Germinal center (tissue), 1 donor: ENCODE measurements at regions not wholly inside any gene's neighbourhood (a gene's known extent, or its start where the extent isn't known, plus 50 kb on each side); places are given as distances from the start of the nearest gene placed in this dataset.

ENCODE experiments used
- DNase-seq: peaks from one replicate; pipeline ENCODE4 v3.0.0; 2012; ENCODE audit warnings: mixed read lengths, low spot score

- DNase-seq: no peak
These were observed 152.9 kb upstream of the NFIB start for GRCh38 chr9:14466828-14467227.

- no peak for DNase-seq
These were observed 152.5 kb upstream of the NFIB start for GRCh38 chr9:14466429-14466818.

- DNase-seq: no peak
These were observed 149.0 kb upstream of the NFIB start for GRCh38 chr9:14462950-14463349.

GRCh38 chr9:14455243-14455642, 141.3 kb upstream of the NFIB start:
- no peak for DNase-seq

GRCh38 chr9:14453286-14453685, 139.3 kb upstream of the NFIB start:
- no peak for DNase-seq

- no peak for DNase-seq
These were observed 138.6 kb upstream of the NFIB start for GRCh38 chr9:14452539-14452938.

- no peak for DNase-seq
These were observed 138.0 kb upstream of the NFIB start for GRCh38 chr9:14451949-14452348.

GRCh38 chr9:14447103-14447502, 133.2 kb upstream of the NFIB start:
- DNase-seq: no peak

- no peak for DNase-seq
These were observed 132.0 kb upstream of the NFIB start for GRCh38 chr9:14445946-14446345.

GRCh38 chr9:14442956-14443355, 129.0 kb upstream of the NFIB start:
- DNase-seq: no peak

GRCh38 chr9:14441976-14442651, 128.2 kb upstream of the NFIB start:
- no peak for DNase-seq

GRCh38 chr9:14441115-14441514, 127.2 kb upstream of the NFIB start:
- DNase-seq: no peak

- no peak for DNase-seq
These were observed 126.1 kb upstream of the NFIB start for GRCh38 chr9:14440062-14440461.

GRCh38 chr9:14439555-14439954, 125.6 kb upstream of the NFIB start:
- DNase-seq: no peak

- no peak for DNase-seq
These were observed 124.5 kb upstream of the NFIB start for GRCh38 chr9:14438232-14439021.

- no peak for DNase-seq
These were observed 123.7 kb upstream of the NFIB start for GRCh38 chr9:14437354-14438231.

- no peak for DNase-seq
These were observed 121.9 kb upstream of the NFIB start for GRCh38 chr9:14435871-14436270.

GRCh38 chr9:14434971-14435718, 121.2 kb upstream of the NFIB start:
- DNase-seq: no peak

GRCh38 chr9:14434158-14434504, 120.2 kb upstream of the NFIB start:
- DNase-seq: no peak

- DNase-seq: no peak
These were observed 119.6 kb upstream of the NFIB start for GRCh38 chr9:14433351-14434157.

- DNase-seq: no peak
These were observed 118.9 kb upstream of the NFIB start for GRCh38 chr9:14432666-14433350.
